PC-3 (cell line): ENCODE measurements at regions not wholly inside any gene's neighbourhood (a gene's known extent, or its start where the extent isn't known, plus 50 kb on each side); places are given as distances from the start of the nearest gene placed in this dataset.

Experiments
- ATAC-seq: fragments of 200-7000 bp; cut with Tn5 transposase; 2 replicates; pipeline ENCODE4 v1.9.1; 2020; ENCODE audit warnings: mild to moderate bottlenecking, moderate library complexity
- BruUV-seq: library from RNA; stranded (reverse); fragments of 400-500 nt; replicated peaks from 2 replicates; lab custom pipeline; 2021; lab: Mats Ljungman, UMichigan
- CTCF ChIA-PET: fragments of 300-600 bp; sonication (Branson Sonifier 250); formaldehyde crosslinking; loops from one replicate; lab custom pipeline; 2022; ENCODE audit warnings: antibody characterized with exemption; lab: Charles Lee
- POLR2A ChIA-PET: fragments of 300-600 bp; sonication (Branson Sonifier 250); formaldehyde crosslinking; loops from one replicate; lab custom pipeline; 2022; ENCODE audit warnings: antibody characterized with exemption; ENCODE audit not compliant: unreplicated experiment; lab: Charles Lee
- DNase-seq: peaks from one replicate; pipeline ENCODE4 v3.0.0-alpha.2; 2015
- H2AFZ ChIP-seq: fragments of 300-600 bp; sonication (generic); 2 replicates; pipeline ENCODE4 v1.6.0; 2016; ENCODE audit warnings: antibody characterized with exemption, low read length
- H3F3A ChIP-seq: fragments of 300-600 bp; sonication (generic); one replicate; pipeline ENCODE4 v1.6.0; 2017; ENCODE audit warnings: antibody characterized with exemption, low read length, control low read depth, mild to moderate bottlenecking; ENCODE audit not compliant: unreplicated experiment
- H3K27ac ChIP-seq: fragments of 300-600 bp; sonication (generic); 2 replicates; pipeline ENCODE4 v1.5.1; 2016; ENCODE audit warnings: mild to moderate bottlenecking, low read length
- H3K27me3 ChIP-seq: fragments of 300-600 bp; sonication (generic); 2 replicates; pipeline ENCODE4 v1.6.1; 2016; ENCODE audit warnings: low read length, mixed read lengths
- H3K36me3 ChIP-seq: fragments of 300-600 bp; sonication (generic); 2 replicates; pipeline ENCODE4 v1.6.1; 2016; ENCODE audit warnings: low read depth, mixed run types, low read length, mixed read lengths
- H3K4me1 ChIP-seq: fragments of 300-600 bp; sonication (generic); 2 replicates; pipeline ENCODE4 v1.5.1; 2016; ENCODE audit warnings: low read length; ENCODE audit not compliant: insufficient read depth
- H3K4me2 ChIP-seq: fragments of 300-600 bp; sonication (generic); 2 replicates; pipeline ENCODE4 v1.6.0; 2016; ENCODE audit warnings: low read length
- H3K4me3 ChIP-seq: fragments of 300-600 bp; sonication (generic); 2 replicates; pipeline ENCODE4 v1.5.1; 2016; ENCODE audit warnings: mild to moderate bottlenecking, low read length, mixed read lengths
- H3K79me2 ChIP-seq: fragments of 300-600 bp; sonication (generic); 2 replicates; pipeline ENCODE4 v1.6.1; 2017; ENCODE audit warnings: low read length, mixed read lengths
- H3K9ac ChIP-seq: fragments of 300-600 bp; sonication (generic); 2 replicates; pipeline ENCODE4 v1.6.0; 2016; ENCODE audit warnings: mild to moderate bottlenecking, low read length
- H3K9me2 ChIP-seq: fragments of 300-600 bp; sonication (generic); replicated peaks from 2 replicates; pipeline ENCODE4 v1.6.1; 2016; ENCODE audit warnings: mixed run types, low read length, mixed read lengths
- H3K9me3 ChIP-seq: fragments of 300-600 bp; sonication (generic); 2 replicates; pipeline ENCODE4 v1.6.1; 2016; ENCODE audit warnings: low read length, mixed read lengths
- H4K20me1 ChIP-seq: fragments of 300-600 bp; sonication (generic); 2 replicates; pipeline ENCODE4 v1.6.1; 2016; ENCODE audit warnings: low read length, mixed read lengths
- CTCF ChIP-seq: fragments of 300-600 bp; sonication (generic); conservative IDR thresholded peaks from 2 replicates; pipeline ENCODE4 v1.5.1; 2017; ENCODE audit warnings: antibody characterized with exemption, low read depth, mild to moderate bottlenecking, low read length
- EZH2 ChIP-seq: fragments of 300-600 bp; sonication (generic); IDR thresholded peaks from one replicate; pipeline ENCODE4 v1.6.1; 2017; ENCODE audit warnings: antibody characterized with exemption, mild to moderate bottlenecking, low read length; ENCODE audit not compliant: unreplicated experiment
- EZH2phosphoT487 ChIP-seq: fragments of 300-600 bp; sonication (generic); IDR thresholded peaks from 2 replicates; pipeline ENCODE4 v1.6.1; 2018; ENCODE audit warnings: mild to moderate bottlenecking, antibody characterized with exemption, low read length, borderline replicate concordance
- intact Hi-C: fragments of 100-400 bp; cut with micrococcal nuclease; formaldehyde crosslinking; loops from 2 replicates; pipeline ENCODE4 v1.9.0; 2023

GRCh38 chr5:163189023-163189553, 248.3 kb upstream of the CCNG1 start:
- Histone ChIP-seq H3K27ac (no peak overlapping the region), H3K36me3 (no peaks in the 10 kb centered on the region), H3K27me3 (no peaks in the 10 kb centered on the region; the same call in 1 of the 2 replicates), H4K20me1 (no peaks in the 10 kb centered on the region), H3K9ac (no peak overlapping the region), H3K9me3 (no peaks in the 10 kb centered on the region), H3F3A (no peaks in the 10 kb centered on the region), H3K9me2 (no peaks in the 10 kb centered on the region), H3K4me1 (no peaks in the 10 kb centered on the region), H2AFZ (no peak overlapping the region), H3K4me2 (no peak overlapping the region), H3K79me2 (no peaks in the 10 kb centered on the region), H3K4me3 (no peak overlapping the region)
- POLR2A ChIA-PET: no interaction called here
- no peak for ATAC-seq
- TF ChIP-seq CTCF: no peak
- TF ChIP-seq EZH2: no peak
- no peak for TF ChIP-seq EZH2phosphoT487
- no peak for DNase-seq
- CTCF ChIA-PET: no interaction called here
- no TSS peak for BruUV-seq
- intact Hi-C loops: no loop called here

DNA sequence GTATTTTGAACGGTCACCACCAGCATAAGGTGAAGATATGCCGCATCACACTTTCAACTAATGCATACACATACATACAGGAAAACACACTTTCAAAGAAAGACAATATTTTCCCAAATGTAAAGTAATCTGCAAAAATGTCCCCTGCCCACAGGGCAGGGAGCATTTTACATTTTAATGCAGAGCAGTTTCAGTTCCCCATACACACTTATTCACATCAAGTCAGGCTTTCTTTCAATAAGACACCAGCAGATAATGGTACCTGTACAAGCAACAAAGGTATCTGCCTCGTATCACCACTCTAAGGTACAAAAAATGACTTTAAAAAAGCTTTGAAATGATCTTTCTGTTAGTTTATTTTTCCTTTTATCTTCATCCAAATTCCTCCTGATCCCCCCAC, 247.1 kb upstream of the CCNG1 start:
- DNase-seq: no peak
- Histone ChIP-seq H3K27ac (no peak overlapping the region), H3K4me1 (no peaks in the 10 kb centered on the region), H3K9ac (no peak overlapping the region), H3K27me3 (no peaks in the 10 kb centered on the region; the same call in 1 of the 2 replicates), H3F3A (no peaks in the 10 kb centered on the region), H4K20me1 (no peaks in the 10 kb centered on the region), H3K9me2 (no peaks in the 10 kb centered on the region), H3K79me2 (no peaks in the 10 kb centered on the region), H2AFZ (no peak overlapping the region), H3K4me3 (no peak overlapping the region), H3K36me3 (no peaks in the 10 kb centered on the region), H3K9me3 (no peaks in the 10 kb centered on the region), H3K4me2 (no peak overlapping the region)
- ChIA-PET CTCF (no interaction called here), POLR2A (no interaction called here)
- BruUV-seq: no TSS peak
- intact Hi-C loops: no loop called here
- TF ChIP-seq CTCF (no peak), EZH2phosphoT487 (no peak), EZH2 (no peak)
- no peak for ATAC-seq

DNA sequence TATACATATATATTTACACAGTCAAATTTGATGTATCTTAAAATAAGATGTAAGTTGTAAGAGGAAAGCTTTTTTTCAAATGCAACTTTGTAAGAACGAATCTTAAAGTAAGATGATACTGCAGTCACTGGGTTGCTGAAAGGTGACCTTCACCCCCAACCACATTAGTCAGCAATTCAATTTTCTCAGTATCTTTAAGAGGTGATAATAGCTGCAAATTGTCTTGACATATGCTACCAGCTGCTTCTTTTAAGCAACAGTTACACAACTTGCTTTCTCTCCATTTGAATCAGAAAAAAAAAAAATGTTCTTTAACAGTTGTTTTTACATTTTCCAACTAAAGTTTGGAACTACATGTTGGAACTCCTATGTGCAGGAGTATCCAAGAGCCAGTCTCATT, 246.6 kb upstream of the CCNG1 start:
- no peaks in the 10 kb centered on the region for H3K27me3 ChIP-seq
- intact Hi-C loops: no loop called here
- no peak overlapping the region for H3K4me3 ChIP-seq
- H3K27ac ChIP-seq: no peak overlapping the region
- ATAC-seq: no peak
- POLR2A ChIA-PET: no interaction called here
- no peaks in the 10 kb centered on the region for H3K79me2 ChIP-seq
- H3K9ac ChIP-seq: no peak overlapping the region
- H3F3A ChIP-seq: no peaks in the 10 kb centered on the region
- no peaks in the 10 kb centered on the region for H3K9me3 ChIP-seq
- BruUV-seq: no TSS peak
- TF ChIP-seq EZH2phosphoT487: no peak
- TF ChIP-seq CTCF: no peak
- TF ChIP-seq EZH2: no peak
- CTCF ChIA-PET: no interaction called here
- no peaks in the 10 kb centered on the region for H3K4me1 ChIP-seq
- no peaks in the 10 kb centered on the region for H4K20me1 ChIP-seq
- no peaks in the 10 kb centered on the region for H3K9me2 ChIP-seq
- no peak overlapping the region for H3K4me2 ChIP-seq
- H2AFZ ChIP-seq: no peak overlapping the region
- no peak for DNase-seq
- no peaks in the 10 kb centered on the region for H3K36me3 ChIP-seq
